ENCODE measurements at regions not wholly inside any gene's neighbourhood (a gene's known extent, or its start where the extent isn't known, plus 50 kb on each side); places are given as distances from the start of the nearest gene placed in this dataset.

DNA sequence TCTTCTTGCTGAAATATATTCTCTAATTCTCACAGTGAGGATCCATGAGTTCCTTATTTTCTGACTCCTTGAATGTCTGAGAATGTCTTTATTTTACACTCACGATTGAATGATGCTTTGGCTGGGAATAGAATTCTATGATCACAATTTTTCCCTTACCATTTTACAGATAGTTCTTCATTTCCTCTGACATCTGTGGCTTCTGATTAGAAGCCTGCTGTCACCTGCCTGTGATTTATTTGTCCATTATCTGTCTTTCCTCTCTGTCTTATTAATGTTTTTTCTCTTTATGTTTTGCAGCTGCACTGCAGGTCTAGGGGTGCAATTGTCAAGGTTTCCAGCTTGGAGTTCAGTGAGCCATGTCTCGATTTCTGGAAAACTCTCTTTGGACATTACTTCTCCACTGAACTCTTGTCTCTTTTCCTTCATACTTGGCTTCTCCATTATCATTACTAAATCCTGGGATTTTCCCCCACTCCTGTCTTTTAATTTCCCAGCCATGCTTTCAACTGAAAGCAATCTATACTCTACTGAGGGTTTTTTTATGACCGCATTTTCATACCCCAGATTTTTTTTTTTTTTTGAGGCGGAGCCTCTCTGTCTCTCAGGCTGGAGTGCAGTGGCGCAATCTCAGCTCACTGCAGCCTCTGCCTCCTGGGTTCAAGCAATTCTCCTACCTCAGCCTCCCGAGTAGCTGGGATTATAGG lies 85.8 kb upstream of the PRNP start:
- no peak for DNase-seq

DNA sequence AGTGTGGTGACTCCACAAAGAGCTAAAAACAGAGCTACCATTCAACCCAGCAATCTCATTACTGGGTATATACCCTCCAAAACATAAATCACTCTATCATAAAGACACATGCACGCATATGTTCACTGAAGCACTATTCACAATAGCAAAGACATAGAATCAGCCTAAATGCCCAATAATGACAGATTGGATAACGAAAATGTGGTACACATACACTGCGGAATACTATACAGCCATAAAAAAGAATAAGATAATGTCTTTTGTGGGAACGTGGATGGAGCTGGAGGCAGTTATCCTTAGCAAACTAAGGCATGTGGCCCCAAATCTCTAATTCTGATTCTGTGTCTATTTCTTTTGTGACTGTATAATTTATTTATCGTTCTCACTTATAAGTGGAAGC lies 89.0 kb upstream of the PRNP start:
- DNase-seq: no peak

DNA sequence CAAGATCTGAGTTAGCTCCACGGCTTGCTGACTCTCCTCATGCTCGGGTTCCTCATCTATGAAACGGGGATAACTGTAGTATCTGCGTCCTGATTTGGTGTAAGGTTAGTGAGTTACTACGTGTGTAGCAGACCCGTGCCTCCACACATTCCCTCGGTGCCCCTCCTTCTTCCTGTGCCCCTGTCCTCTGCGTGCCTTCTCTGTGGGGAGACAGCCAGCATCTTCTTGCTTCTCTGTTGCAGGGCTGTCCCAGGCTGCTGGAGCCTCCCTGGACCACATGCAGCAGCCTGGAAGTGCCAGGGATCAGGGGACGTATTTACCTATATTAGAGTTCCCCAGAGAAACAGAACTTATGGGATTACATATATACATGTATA lies 93.1 kb upstream of the PRNP start:
- DNase-seq: no peak

DNA sequence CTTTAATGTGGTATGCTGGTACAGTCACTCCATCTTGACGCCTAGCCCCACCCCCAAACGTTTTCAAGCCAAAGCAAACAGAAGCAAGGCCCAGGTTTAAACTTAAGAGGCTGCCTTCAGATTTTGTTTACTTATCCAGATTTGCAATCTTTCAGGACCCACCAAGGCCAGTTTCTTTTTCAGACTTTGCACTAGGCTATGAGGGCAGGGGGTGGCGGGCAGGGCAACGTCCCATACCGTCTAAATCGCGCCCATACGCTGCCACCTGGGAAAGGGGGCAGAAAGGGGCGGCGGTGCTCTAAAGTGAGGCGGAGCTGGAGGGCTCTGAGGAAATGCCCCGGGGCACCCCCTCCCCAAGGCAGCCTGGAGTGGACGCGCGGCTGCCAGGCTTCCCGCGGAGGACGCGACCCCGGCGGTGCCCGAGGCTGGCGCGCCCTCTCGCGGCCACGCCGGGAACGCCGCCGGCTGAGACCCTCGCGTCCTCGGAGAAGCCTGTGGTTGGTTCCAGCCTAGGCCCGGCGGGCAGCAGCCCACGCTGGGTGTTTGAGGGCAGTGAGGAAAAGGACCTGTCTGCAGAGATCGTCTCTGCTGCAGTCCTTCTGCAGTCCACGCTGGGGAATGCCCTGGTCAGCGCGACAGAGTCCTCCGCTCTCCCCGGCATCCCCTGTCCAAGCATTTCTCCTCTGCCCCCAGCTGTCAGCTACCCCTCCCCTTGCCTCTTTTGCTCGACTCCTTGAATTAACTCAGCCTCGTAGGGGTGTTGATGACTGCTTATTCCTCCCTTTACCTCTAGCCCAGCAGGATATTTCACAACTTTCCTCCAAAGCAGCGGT lies 93.7 kb upstream of the PRNP start:
- DNase-seq: peak; percentile 36

DNA sequence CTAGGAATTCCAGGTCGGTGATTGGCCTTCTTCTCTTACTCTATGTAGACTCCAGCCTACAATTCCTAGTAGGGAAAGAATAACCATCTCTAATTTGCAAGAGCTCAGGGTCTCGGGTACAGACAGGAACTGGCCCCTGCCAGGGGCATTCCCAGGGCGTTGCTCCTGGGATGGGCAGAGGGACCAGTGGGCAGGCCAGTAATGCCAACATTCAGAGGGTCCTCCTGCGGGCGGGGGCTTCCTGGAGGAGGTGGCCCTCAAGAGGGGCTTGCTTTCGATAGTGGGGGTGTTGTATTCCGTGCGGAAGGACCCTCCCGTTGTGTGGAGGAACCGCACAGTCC lies 94.3 kb upstream of the PRNP start:
- DNase-seq: no peak

DNA sequence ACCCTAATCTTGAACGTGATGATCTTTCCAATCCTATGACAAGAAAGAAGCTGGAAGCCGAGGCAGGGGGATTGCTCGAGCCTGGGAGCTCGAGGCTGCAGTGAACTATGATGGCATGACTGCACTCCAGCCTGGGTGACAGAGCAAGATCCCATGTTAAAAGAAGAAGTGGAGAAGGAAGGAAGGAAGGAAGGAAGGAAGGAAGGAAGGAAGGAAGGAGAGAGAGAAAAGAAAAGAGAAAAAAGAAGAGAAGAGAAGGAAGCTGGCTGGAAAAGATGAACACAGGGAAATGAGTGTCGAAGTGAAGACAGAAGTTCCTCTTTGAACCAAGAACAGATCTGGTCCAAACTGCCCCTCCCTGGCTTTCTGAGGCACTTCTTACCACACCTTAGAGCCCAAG lies 100.5 kb upstream of the PRNP start:
- DNase-seq: no peak

DNA sequence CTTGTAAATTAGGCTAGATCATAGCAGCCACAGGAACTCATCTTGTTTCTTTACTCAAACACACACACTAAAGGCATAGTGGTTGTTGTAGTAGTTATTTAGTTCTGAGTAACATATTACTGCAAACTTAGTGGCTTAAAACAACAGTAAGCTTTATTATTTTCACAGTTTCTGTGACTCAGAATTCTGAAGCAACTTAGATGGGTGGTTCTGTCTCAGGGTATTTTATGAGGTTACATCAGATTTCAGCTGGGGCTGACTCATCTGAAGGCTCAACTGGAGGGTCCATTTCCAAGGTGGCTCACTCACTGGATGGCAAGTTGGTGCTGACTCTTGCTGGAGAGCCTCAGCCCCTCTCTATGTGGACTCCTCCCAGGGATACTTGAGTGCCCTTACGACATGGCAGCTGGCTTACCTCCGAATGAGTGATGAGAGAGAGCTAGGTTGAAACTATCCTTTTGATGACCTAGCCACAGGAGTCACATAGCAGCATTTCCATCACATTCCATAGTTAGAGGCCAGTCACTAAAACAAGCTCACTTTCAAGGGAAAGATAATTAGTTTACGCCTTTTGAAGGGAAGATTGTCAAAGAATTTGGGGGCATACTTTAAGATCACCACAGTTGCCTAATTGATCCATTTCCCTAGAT lies 101.0 kb upstream of the PRNP start:
- peak; percentile 87 for DNase-seq

DNA sequence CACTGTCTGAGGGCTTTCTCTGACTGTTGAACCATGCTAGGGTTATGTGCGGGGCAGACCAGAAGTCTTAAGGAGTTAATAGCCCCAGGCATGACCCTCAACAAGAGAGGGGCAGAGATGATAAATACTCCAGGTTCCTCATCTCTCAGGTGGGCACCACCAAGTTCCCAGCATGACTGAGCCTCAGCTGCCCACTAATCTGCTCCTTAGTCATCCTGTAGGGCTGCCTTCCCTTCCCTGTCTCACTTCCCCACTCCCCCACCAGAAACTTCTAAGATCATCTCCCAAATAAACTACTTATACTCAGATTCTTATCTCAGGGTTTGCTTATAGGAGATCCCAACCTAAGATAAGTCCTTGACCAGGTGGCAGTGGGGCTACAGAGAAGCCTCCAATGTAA lies 101.7 kb upstream of the PRNP start:
- no peak for DNase-seq

DNA sequence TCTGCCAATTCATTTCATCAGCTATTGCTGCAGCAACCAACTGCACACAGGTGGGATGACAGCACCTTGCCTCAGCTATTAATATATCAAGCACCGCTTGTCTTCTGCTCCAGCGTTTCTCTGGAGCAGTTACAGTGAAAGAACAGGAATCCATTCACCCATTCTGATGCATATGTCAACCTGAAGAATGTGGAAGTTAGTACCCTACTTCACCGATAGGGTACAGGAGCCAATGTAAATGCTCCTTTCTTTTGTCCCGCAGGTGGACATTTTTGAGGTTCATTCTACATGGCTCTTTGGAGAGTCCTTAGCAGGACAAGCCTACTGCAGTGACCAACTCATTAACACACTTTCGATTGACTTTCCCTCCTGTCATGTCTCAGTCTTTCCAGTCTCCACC lies 104.4 kb upstream of the PRNP start:
- no peak for DNase-seq

DNA sequence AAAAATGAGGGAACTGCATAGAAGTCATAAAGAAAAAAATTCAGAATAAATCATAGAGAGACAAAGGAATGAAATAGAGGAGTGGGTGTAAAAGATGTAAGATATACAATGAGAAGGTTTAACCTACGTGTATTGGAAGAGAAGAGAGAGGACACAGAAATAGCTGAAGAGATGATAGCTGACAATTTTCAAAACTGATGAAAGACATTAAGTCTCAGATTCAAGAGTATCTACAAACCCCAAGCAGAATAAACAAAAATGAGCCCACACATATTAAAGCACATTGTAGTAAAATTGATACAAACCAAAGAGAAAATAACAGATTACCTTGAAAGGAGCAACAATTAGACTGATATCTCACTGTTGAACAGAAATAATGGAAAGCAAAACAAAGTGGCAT lies 107.9 kb upstream of the PRNP start:
- no peak for DNase-seq

DNA sequence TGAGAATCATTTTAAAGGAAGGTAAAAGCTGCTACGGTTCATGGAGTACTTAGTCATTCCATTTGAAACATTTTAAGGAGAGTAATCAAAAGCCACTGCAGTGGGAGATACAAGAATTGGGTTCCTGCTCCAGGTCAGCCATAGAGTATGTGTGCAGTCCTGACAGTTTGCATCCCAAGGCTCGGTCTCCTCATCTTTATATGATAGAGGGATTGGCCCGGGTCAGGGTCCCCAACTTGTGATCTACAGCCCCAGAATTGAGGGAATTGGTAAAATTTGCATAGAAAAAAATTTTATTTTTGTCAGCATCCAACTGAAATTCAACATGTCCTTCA lies 111.9 kb upstream of the PRNP start:
- peak; percentile 42 for DNase-seq

DNA sequence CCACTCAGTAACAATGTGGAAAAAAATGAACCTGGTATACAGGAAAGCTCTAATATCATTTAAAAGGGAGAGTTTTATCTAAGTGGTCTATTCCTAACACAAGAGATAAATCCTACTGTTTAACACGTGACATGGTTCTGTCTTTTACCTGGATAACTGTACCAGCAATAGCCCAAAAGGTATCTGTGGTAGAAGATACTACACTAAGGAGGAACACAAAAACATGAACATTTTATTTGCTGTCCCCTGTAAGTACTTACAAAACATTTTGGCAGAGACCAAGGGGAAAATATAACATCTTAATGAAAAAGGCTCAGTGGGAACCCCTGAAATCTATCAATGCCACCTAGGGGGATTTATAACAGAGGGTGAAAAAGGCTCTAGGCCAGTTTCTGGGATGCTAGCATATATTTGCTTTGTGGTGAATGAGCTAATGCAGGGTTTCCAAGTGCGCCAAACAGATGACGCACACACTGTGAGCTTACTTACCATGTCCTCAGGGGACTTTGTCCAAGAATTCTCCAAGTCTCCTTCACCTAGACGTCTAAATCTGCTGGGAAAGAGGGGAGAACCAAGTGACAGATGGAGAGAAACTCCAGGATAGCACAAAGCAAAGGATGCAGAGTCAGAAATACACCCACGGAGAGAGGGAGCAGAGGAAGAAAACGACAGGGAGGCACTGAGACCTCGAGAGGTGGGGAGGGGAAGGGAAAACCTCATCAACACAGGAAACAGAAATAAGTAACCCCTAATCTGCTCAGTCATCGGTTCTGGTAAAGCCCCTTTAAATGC lies 112.5 kb upstream of the PRNP start:
- peak; percentile 78 for DNase-seq

DNA sequence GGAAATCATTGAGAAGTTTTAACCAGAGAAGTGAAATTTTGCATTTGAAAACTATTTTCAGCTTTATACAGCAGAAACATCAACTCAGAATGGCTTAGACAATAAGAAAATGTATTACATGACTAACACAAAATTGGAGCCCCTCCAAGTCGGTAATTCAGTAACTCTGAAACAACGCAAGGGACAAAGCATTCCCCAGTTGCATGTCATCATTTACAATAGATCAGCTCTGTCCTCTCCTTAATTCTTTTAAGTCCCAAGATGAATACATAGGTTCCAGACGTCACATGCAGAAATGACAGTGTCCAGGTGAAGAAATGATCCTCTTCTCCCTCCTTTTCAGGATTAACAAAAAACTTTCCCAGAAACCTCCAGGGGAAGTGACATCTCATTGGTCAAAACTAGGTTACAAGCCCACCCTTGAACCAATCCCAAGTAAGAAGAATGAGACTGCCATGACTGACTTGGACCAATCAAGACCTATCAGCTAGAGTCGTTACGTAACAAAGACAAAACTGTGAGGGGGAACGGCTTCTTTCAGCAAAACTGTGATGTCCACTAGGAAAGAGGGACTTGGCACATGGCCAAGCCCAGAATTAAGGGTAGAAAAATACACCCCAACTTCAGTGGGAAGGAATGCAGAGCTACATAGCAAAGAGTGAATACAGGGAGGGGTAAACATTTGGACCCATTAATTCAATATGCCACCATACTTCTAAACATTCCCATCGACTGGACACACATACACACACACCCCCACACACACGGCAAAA lies 114.3 kb upstream of the PRNP start:
- DNase-seq: no peak

DNA sequence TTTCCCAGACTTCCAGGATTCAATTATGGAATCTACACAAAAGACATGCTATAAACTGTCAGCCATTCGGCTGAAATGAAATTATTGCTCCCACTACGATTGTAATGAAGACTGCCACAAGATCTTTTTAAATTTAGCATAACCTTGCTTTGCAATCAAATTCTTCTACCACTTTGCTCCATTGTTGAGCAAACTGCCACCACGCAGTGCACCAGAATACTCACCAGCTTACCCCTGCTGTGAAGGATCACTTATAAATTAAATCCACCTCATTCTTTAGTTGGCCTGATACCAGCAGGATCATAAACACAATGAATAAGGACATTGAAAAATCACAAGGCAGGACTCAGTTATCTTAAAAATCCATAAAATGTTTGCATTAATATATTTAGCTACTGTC lies 116.4 kb upstream of the PRNP start:
- DNase-seq: no peak

DNA sequence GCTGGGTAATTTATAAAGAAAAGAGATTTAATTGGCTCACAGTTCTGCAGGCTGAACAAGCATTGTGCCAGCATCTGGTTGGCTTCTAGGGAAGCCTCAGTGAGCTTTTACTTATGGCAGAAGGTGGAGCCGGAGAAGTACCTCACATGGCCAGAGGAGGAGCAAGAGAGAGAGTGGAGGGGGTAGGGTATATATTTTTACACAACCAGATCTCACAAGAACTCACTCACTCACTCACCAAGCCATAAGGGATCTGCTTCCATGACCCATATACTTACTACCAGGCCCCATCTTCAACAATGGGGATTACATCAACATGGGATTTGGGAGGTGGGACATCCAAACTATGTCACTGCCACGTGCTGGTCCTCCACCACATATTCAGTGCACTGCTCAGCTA lies 117.2 kb upstream of the PRNP start:
- no peak for DNase-seq

DNA sequence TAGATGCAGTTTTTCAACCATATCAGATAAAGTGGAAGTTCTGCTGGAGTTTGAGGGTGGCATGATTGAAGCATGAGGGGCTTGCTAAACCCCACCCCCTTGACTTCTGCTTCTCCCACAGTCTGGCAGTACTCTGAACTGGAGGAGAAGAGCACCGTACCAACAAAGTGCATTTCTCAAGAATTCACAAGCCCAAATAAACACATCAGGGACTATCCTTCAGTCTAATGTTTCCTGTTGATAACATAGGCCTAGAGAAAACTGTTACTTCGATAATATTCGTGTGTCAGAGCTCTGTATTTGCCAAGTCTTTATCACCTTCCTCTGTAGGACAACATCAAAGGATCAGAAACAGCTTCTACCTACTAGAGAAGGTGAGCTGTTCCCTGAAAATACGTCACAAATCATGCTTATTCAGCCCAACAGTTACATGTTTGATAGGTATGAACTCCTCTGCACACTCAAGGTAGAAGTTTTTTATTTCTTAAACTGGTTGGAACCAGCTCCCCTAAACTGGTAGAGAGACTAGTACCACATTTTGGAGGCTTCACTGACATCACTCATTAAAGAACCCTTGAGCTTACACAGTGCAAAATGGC lies 117.8 kb upstream of the PRNP start:
- no peak for DNase-seq

DNA sequence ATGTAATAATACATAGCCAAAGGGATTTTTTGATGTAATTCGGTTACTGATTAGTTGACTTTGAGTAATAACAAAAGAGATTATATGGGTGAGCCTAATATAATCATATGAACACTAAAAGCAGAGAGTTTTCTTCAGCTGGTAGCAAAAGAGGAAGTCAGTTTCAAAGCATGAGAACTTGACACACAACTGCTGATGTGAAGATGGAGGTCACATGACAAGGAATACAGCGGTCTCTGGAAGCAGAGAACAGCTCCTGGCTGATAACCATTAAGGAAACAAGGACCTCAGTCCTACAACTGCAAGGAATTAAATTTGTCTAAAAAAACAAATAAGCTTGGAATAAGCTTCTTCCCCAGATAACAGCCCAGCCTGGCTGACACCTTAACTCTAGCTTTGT lies 119.1 kb upstream of the PRNP start:
- DNase-seq: no peak

DNA sequence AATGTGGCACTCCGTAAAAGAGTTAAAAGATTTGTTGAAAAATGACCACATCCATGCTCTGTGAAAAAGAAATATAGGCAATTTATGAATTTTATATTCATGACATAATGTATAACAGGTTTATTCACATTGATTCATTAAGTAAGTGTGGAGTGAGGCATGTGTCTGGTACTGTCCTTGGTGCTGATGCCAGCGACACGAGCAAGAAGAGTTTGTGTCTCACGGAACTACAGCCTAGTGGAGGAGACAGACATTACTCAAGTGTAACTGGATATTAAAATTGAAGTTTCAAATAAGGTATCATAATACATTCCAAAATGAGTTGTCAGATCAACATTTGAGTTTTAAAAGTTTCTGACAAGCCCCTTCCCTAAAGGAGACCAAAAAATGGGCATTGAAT lies 122.7 kb upstream of the PRNP start:
- DNase-seq: peak; percentile 62

DNA sequence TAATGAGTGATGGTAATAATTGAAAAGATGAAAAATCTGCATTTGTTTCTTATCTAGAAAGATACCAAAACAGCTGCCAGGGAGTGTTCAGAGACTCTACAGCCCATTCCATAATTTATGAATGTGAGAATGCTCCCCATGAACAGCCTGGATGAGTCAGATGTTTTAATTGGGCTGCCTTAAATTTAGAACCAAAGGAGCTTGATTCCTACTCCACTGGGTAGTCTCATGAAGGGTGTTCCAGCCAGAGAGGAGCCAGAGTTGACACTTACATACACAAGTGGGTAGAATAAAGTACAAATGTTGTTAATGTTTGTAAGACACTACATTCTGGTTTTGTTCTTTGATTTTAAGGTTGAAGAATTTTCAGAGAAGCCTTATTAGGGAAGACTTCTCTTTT lies 123.2 kb upstream of the PRNP start:
- DNase-seq: no peak

DNA sequence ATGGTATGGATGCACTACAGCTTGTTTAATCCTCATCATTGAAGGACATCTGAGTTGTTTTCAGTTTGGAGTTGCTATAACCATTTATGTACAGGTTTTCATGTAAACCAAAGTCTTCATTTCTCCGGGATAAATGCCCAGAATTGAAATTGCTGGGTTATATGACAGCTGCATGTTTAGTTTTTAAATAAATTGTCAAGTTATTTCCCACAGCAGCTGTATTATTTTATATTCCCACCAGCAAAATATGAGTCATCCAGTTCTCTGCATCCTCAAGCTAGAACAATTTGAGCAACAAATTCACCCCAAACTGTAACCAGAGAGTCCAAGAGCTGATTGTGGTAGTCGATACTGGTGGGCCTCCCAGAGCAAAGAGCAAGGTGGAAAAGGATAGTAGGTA lies 125.6 kb upstream of the PRNP start:
- DNase-seq: peak; percentile 87

DNA sequence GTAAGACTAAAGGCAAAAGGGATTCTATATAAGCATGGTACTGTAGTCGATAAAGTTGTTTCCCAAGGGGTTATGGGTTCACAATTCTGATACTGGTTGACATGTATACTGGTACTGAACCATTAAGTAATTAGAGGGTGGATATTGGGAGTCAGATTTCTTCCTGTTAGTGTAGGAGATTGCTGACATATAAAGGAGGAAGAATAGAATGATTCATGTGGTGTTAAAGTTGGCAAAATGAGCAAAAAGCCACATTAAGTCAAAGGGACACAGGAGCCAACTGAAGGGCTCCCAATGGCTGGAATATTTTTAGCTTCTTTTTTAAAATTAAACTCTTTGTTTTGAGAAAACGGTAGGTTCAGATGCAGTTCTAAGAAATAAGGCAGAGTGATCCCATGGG lies 126.3 kb upstream of the PRNP start:
- DNase-seq: peak; percentile 19

DNA sequence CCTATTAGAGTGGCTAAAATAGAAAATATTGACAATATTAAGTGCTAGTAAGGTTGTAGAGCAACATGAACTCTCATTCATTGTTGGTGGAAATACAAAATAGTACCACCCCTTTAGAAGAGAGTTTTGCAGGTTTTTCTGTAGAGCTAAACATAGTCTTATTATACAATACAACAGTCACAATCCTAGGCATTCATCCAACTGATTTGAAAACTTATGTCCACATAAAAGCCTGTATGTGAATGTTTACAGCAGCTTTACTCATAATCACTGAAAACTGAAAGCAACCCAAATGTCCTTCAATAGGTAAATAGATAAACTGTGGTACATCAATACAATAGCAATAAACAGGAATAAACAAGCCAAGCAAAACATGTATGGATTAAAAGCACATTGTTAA lies 127.2 kb upstream of the PRNP start:
- DNase-seq: peak; percentile 50

Measured in HCEC 1CT (cell line).